Natural killer cell (primary cell): ENCODE measurements at regions not wholly inside any gene's neighbourhood (a gene's known extent, or its start where the extent isn't known, plus 50 kb on each side); places are given as distances from the start of the nearest gene placed in this dataset.

ENCODE experiments used
- ATAC-seq, 3 donors: fragments of 150-1000 bp in 2 of 3; fragments of 200-7000 bp in 1 of 3; cut with Tn5 transposase; 1 replicate in 1 of 3; 2 replicates in 2 of 3; pipeline ENCODE4 v1.10.0; 2021; ENCODE audit warnings: mild to moderate bottlenecking in 2 of 3, moderate library complexity in 2 of 3
- DNase-seq, 2 donors: peaks; one replicate each; pipeline versions ENCODE4 v3.0.0 to v3.0.0-alpha.2; 2013 to 2021; ENCODE audit warnings: mixed read lengths in 1 of 2
- H3K27ac ChIP-seq: one replicate; pipeline ENCODE4 v1.5.1; 2013; ENCODE audit warnings: mild to moderate bottlenecking, low read length
- H3K27me3 ChIP-seq: one replicate; pipeline ENCODE4 v1.6.1; 2013; ENCODE audit warnings: low read length; ENCODE audit not compliant: control insufficient read depth, insufficient read depth
- H3K36me3 ChIP-seq: one replicate; pipeline ENCODE4 v1.6.1; 2013; ENCODE audit warnings: low read length; ENCODE audit not compliant: control insufficient read depth, insufficient read depth
- H3K4me1 ChIP-seq: one replicate; pipeline ENCODE4 v1.6.1; 2013; ENCODE audit warnings: low read length; ENCODE audit not compliant: control insufficient read depth, insufficient read depth
- H3K4me3 ChIP-seq: one replicate; pipeline ENCODE4 v1.5.1; 2013; ENCODE audit warnings: low read length
- H3K9me3 ChIP-seq: one replicate; pipeline ENCODE4 v1.6.1; 2013; ENCODE audit warnings: low read length; ENCODE audit not compliant: control insufficient read depth, insufficient read depth
- H3K27ac Mint-ChIP-seq, 2 donors: one replicate each; pipeline ENCODE4 v1.8.0; 2022; ENCODE audit warnings: mild to moderate bottlenecking in 2 of 2, mixed read lengths in 2 of 2, moderate library complexity in 1 of 2
- H3K27me3 Mint-ChIP-seq, 2 donors: one replicate each; pipeline ENCODE4 v1.8.0; 2022; ENCODE audit warnings: low read depth in 2 of 2, mixed read lengths in 2 of 2
- H3K36me3 Mint-ChIP-seq: one replicate; pipeline ENCODE4 v1.8.0; 2022; ENCODE audit warnings: mixed read lengths
- H3K4me1 Mint-ChIP-seq, 2 donors: one replicate each; pipeline ENCODE4 v1.8.0; 2022; ENCODE audit warnings: mixed read lengths in 2 of 2
- H3K4me3 Mint-ChIP-seq: one replicate; pipeline ENCODE4 v1.8.0; 2022; ENCODE audit warnings: mild to moderate bottlenecking, moderate library complexity, mixed read lengths
- H3K9me3 Mint-ChIP-seq, 2 donors: one replicate each; pipeline ENCODE4 v1.8.0; 2022; ENCODE audit warnings: mixed read lengths in 2 of 2
- CTCF ChIP-seq: fragments of 200-600 bp; IDR thresholded peaks from one replicate; pipeline ENCODE4 v1.8.0; 2022; ENCODE audit warnings: antibody characterized with exemption
- WGBS: methylation state at CpG from one replicate; pipeline ENCODE4 v1.1.7; 2013; ENCODE audit warnings: missing lambda C conversion rate; ENCODE audit not compliant: insufficient coverage; 5-methylcytosine and 5-hydroxymethylcytosine counted together
- intact Hi-C: fragments of 100-400 bp; cut with micrococcal nuclease; formaldehyde crosslinking; loops from one replicate; pipeline ENCODE4 v1.14.2; 2022

- Histone ChIP-seq H3K36me3 (no peaks in the 10 kb centered on the region), H3K9me3 (no peaks in the 10 kb centered on the region), H3K27me3 (no peaks in the 10 kb centered on the region), H3K27ac (no peak overlapping the region), H3K4me3 (no peak overlapping the region), H3K4me1 (no peaks in the 10 kb centered on the region)
- intact Hi-C loops: no loop called here
- 81% methylated on average over 2 of the region's 2 CpGs for WGBS
- no peak for TF ChIP-seq CTCF
- H3K4me3 Mint-ChIP-seq: no peak overlapping the region
- no peaks in the 10 kb centered on the region for H3K27me3 Mint-ChIP-seq
- H3K4me1 Mint-ChIP-seq: no peaks in the 10 kb centered on the region
- H3K27ac Mint-ChIP-seq: no peak overlapping the region
- ATAC-seq (no peak), DNase-seq (no peak)
- H3K36me3 Mint-ChIP-seq: no peaks in the 10 kb centered on the region
- H3K9me3 Mint-ChIP-seq: peaks cover 0 to 3% of the 10 kb centered on the region in 2 donors
Measured at GRCh38 chr2:58410549-58410948, 169.4 kb upstream of the FANCL start.

- WGBS: 87% methylated on average over 4 of the region's 4 CpGs
- Histone ChIP-seq H3K36me3 (no peaks in the 10 kb centered on the region), H3K9me3 (no peaks in the 10 kb centered on the region), H3K27me3 (no peaks in the 10 kb centered on the region), H3K27ac (no peak overlapping the region), H3K4me1 (no peaks in the 10 kb centered on the region), H3K4me3 (no peak overlapping the region)
- intact Hi-C loops: no loop called here
- H3K4me3 Mint-ChIP-seq: no peak overlapping the region
- no peak for ATAC-seq
- no peaks in the 10 kb centered on the region for H3K9me3 Mint-ChIP-seq
- no peaks in the 10 kb centered on the region for H3K4me1 Mint-ChIP-seq
- DNase-seq: no peak
- no peaks in the 10 kb centered on the region for H3K36me3 Mint-ChIP-seq
- no peaks in the 10 kb centered on the region for H3K27me3 Mint-ChIP-seq
- no peak overlapping the region for H3K27ac Mint-ChIP-seq
- no peak for TF ChIP-seq CTCF
Measured at GRCh38 chr2:58407487-58407886, 166.4 kb upstream of the FANCL start.

- Mint-ChIP-seq H3K9me3 (no peaks in the 10 kb centered on the region), H3K4me3 (no peak overlapping the region), H3K4me1 (no peaks in the 10 kb centered on the region), H3K27ac (no peak overlapping the region), H3K27me3 (no peaks in the 10 kb centered on the region), H3K36me3 (no peaks in the 10 kb centered on the region)
- Histone ChIP-seq H3K27ac (no peak overlapping the region), H3K4me3 (no peak overlapping the region), H3K4me1 (no peaks in the 10 kb centered on the region), H3K9me3 (no peaks in the 10 kb centered on the region), H3K27me3 (no peaks in the 10 kb centered on the region), H3K36me3 (no peaks in the 10 kb centered on the region)
- DNase-seq (no peak), ATAC-seq (no peak)
- no CpG with 5 or more reads among the region's 1 CpG for WGBS
- no peak for TF ChIP-seq CTCF
- intact Hi-C loops: no loop called here
Measured at GRCh38 chr2:58405341-58405740, 164.2 kb upstream of the FANCL start.

GRCh38 chr2:58401936-58402335, 160.8 kb upstream of the FANCL start:
- no peaks in the 10 kb centered on the region for H3K4me1 Mint-ChIP-seq
- H3K27ac ChIP-seq: no peak overlapping the region
- H3K27ac Mint-ChIP-seq: no peak overlapping the region
- intact Hi-C loops: no loop called here
- peaks cover 0 to 2% of the 10 kb centered on the region in 2 donors for H3K9me3 Mint-ChIP-seq
- DNase-seq (no peak), ATAC-seq (no peak)
- no peak overlapping the region for H3K4me3 ChIP-seq
- no peaks in the 10 kb centered on the region for H3K36me3 ChIP-seq
- no peak for TF ChIP-seq CTCF
- no peaks in the 10 kb centered on the region for H3K9me3 ChIP-seq
- WGBS: 83% methylated on average over 1 of the region's 2 CpGs
- H3K36me3 Mint-ChIP-seq: no peaks in the 10 kb centered on the region
- no peaks in the 10 kb centered on the region for H3K4me1 ChIP-seq
- H3K4me3 Mint-ChIP-seq: no peak overlapping the region
- no peaks in the 10 kb centered on the region for H3K27me3 ChIP-seq
- H3K27me3 Mint-ChIP-seq: no peaks in the 10 kb centered on the region
